HG03432 (cell line): ENCODE measurements at regions not wholly inside any gene's neighbourhood (a gene's known extent, or its start where the extent isn't known, plus 50 kb on each side); places are given as distances from the start of the nearest gene placed in this dataset.
"Not testable (repeated sequence)": the region's sequence is repeated elsewhere in the genome, so short reads cannot be mapped to it uniquely, and the experiment has no call there.

Experiments used
- ATAC-seq: cut with Tn5 transposase; IDR thresholded peaks from one replicate; pipeline ENCODE4 v1.9.1; 2021; ENCODE audit warnings: mild to moderate bottlenecking, moderate library complexity; ENCODE audit not compliant: unreplicated experiment

GRCh38 chrX:114028907-114029662 lies 554.8 kb upstream of the HTR2C start:
- ATAC-seq: no peak

GRCh38 chrX:114017086-114017485 lies 566.8 kb upstream of the HTR2C start:
- no peak for ATAC-seq

- ATAC-seq: no peak
Measured at GRCh38 chrX:114015966-114016365, 567.9 kb upstream of the HTR2C start.

GRCh38 chrX:114006664-114007063 lies 577.2 kb upstream of the HTR2C start:
- ATAC-seq: no peak

- ATAC-seq: no peak
Measured at GRCh38 chrX:113996781-113997180, 587.1 kb upstream of the HTR2C start.

GRCh38 chrX:113991720-113992119 lies 592.2 kb upstream of the HTR2C start:
- ATAC-seq: not testable (repeated sequence)

GRCh38 chrX:113990669-113991068 lies 593.2 kb upstream of the HTR2C start:
- ATAC-seq: not testable (repeated sequence)

- not testable (repeated sequence) for ATAC-seq
Measured at GRCh38 chrX:113988315-113988935, 595.5 kb upstream of the HTR2C start.

- no peak for ATAC-seq
Measured at GRCh38 chrX:113986427-113986826, 597.5 kb upstream of the HTR2C start.

GRCh38 chrX:113982766-113983165 lies 601.1 kb upstream of the HTR2C start:
- no peak for ATAC-seq

GRCh38 chrX:113980953-113981352 lies 602.9 kb upstream of the HTR2C start:
- no peak for ATAC-seq

- ATAC-seq: no peak
Measured at GRCh38 chrX:113977887-113978286, 606.0 kb upstream of the HTR2C start.

GRCh38 chrX:113975441-113975840 lies 608.4 kb upstream of the HTR2C start:
- ATAC-seq: no peak

GRCh38 chrX:113974881-113975280 lies 609.0 kb upstream of the HTR2C start:
- no peak for ATAC-seq

- ATAC-seq: no peak
Measured at GRCh38 chrX:113973706-113974105, 610.2 kb upstream of the HTR2C start.

- no peak for ATAC-seq
Measured at GRCh38 chrX:113966791-113967190, 617.1 kb upstream of the HTR2C start.

GRCh38 chrX:113962343-113962742 lies 621.5 kb upstream of the HTR2C start:
- no peak for ATAC-seq

GRCh38 chrX:113959912-113960626 lies 623.8 kb upstream of the HTR2C start:
- ATAC-seq: no peak

GRCh38 chrX:113956936-113957335 lies 627.0 kb upstream of the HTR2C start:
- no peak for ATAC-seq

GRCh38 chrX:113954297-113954696 lies 629.6 kb upstream of the HTR2C start:
- ATAC-seq: no peak

- ATAC-seq: no peak
Measured at GRCh38 chrX:113950081-113950678, 633.7 kb upstream of the HTR2C start.

GRCh38 chrX:113947548-113947947 lies 636.3 kb upstream of the HTR2C start:
- no peak for ATAC-seq
